Kidney (tissue), 13 donors: ENCODE measurements at regions not wholly inside any gene's neighbourhood (a gene's known extent, or its start where the extent isn't known, plus 50 kb on each side); places are given as distances from the start of the nearest gene placed in this dataset.
"Not testable (repeated sequence)": the region's sequence is repeated elsewhere in the genome, so short reads cannot be mapped to it uniquely, and the experiment has no call there.

ENCODE experiments used
- DNase-seq, 5 donors: peaks; one replicate each; pipeline ENCODE4 v3.0.0-alpha.2; 2013 to 2020
- FAIRE-seq: peaks from 2 replicates; lab custom pipeline; 2012; peaks lifted over from hg19 to GRCh38; lab: Jason Lieb, UNC
- H3K27ac ChIP-seq, 2 donors: one replicate each; pipeline ENCODE4 v1.7.0; 2013; ENCODE audit warnings: low read depth in 2 of 2, low read length in 2 of 2, inconsistent platforms in 1 of 2
- H3K27me3 ChIP-seq: one replicate; pipeline ENCODE4 v1.7.1; 2013; ENCODE audit warnings: low read length, inconsistent platforms; ENCODE audit not compliant: control insufficient read depth, insufficient read depth
- H3K36me3 ChIP-seq, 3 donors: one replicate each; pipeline versions ENCODE4 v1.7.0 to v1.7.1; 2013; ENCODE audit warnings: low read length in 3 of 3, control low read depth in 1 of 3, inconsistent platforms in 1 of 3; ENCODE audit not compliant: insufficient read depth in 3 of 3, control insufficient read depth in 2 of 3
- H3K4me1 ChIP-seq, 3 donors: one replicate each; pipeline versions ENCODE4 v1.7.0 to v1.7.1; 2013; ENCODE audit warnings: low read length in 3 of 3, inconsistent platforms in 1 of 3, low read depth in 1 of 3; ENCODE audit not compliant: control insufficient read depth in 2 of 3, insufficient read depth in 2 of 3
- H3K4me3 ChIP-seq, 3 donors: one replicate each; pipeline versions ENCODE4 v1.7.0 to v1.8.1; 2013; ENCODE audit warnings: low read length in 3 of 3, control low read depth in 1 of 3, inconsistent platforms in 1 of 3
- H3K9ac ChIP-seq, 3 donors: one replicate each; pipeline versions ENCODE4 v1.7.0 to v1.7.1; 2013; ENCODE audit warnings: low read length in 3 of 3, control low read depth in 1 of 3, inconsistent platforms in 1 of 3
- H3K9me3 ChIP-seq, 3 donors: one replicate each; pipeline versions ENCODE4 v1.7.0 to v1.7.1; 2013; ENCODE audit warnings: low read length in 3 of 3, control low read depth in 1 of 3, inconsistent platforms in 1 of 3; ENCODE audit not compliant: control insufficient read depth in 2 of 3, insufficient read depth in 1 of 3
- intact Hi-C: fragments of 100-400 bp; cut with DNase I; formaldehyde crosslinking; loops from one replicate; pipeline ENCODE4 v1.11.1; 2022
- TF ChIP-seq, protein P1 (sequence below): IDR thresholded peaks from 3 replicates; pipeline ENCODE4 v1.5.1; 2012; ENCODE audit warnings: mild to moderate bottlenecking, moderate library complexity, borderline replicate concordance; ENCODE audit not compliant: insufficient read depth; ENCODE audit errors: extremely low read depth
- donor health status: control.
- donor health status: control.
- donor health status: control.
- donor health status: control.
- donor health status: control.
- donor health status: DM: yes; HTN: yes; CAD: no.
- donor health status: Normal renal cell carcinoma (clear cell type).

DNA sequence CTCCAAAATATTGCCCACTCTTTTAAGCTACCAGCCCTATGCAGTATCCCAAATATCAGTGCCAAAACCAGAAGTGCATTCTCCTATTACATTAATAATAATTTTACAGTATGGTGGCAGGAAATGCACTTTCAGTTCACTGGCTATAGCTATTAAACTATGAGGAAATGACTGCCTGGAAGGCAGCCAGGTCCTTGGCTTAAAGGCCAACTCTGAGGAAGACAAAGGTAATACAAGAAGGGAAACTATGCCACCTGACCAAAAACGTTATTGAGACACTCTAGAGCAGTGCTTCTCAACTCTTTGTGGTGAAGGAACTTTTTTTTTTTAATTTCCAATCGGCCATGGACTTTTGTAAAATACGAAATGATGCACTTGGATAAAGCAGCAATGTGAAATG, 133.6 kb upstream of the VAMP7 start:
- FAIRE-seq: no peak

GRCh38 chrX:155745792-155746191, 133.0 kb upstream of the TMLHE start:
- no peak for FAIRE-seq
- no peak overlapping the region for H3K9ac ChIP-seq
- H3K36me3 ChIP-seq: no peaks in the 10 kb centered on the region
- no peaks in the 10 kb centered on the region for H3K4me1 ChIP-seq
- no peak overlapping the region for H3K27ac ChIP-seq
- no peak overlapping the region for H3K4me3 ChIP-seq
- intact Hi-C loops: no loop called here
- H3K27me3 ChIP-seq: no peaks in the 10 kb centered on the region
- H3K9me3 ChIP-seq: no peaks in the 10 kb centered on the region
- TF ChIP-seq, protein P1, sequence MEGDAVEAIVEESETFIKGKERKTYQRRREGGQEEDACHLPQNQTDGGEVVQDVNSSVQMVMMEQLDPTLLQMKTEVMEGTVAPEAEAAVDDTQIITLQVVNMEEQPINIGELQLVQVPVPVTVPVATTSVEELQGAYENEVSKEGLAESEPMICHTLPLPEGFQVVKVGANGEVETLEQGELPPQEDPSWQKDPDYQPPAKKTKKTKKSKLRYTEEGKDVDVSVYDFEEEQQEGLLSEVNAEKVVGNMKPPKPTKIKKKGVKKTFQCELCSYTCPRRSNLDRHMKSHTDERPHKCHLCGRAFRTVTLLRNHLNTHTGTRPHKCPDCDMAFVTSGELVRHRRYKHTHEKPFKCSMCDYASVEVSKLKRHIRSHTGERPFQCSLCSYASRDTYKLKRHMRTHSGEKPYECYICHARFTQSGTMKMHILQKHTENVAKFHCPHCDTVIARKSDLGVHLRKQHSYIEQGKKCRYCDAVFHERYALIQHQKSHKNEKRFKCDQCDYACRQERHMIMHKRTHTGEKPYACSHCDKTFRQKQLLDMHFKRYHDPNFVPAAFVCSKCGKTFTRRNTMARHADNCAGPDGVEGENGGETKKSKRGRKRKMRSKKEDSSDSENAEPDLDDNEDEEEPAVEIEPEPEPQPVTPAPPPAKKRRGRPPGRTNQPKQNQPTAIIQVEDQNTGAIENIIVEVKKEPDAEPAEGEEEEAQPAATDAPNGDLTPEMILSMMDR: no peak
- peak in 4 of 5 donors; percentile 30 to 73 (median 54) for DNase-seq

More for the DNA sequence above, 133.6 kb upstream of the VAMP7 start:
- Histone ChIP-seq H3K4me3 (no peak overlapping the region), H3K9ac (no peak overlapping the region), H3K27me3 (no peaks in the 10 kb centered on the region), H3K36me3 (no peaks in the 10 kb centered on the region), H3K4me1 (no peaks in the 10 kb centered on the region), H3K27ac (no peak overlapping the region), H3K9me3 (no peaks in the 10 kb centered on the region)
- intact Hi-C loops: no loop called here
- TF ChIP-seq, protein P1: no peak
- DNase-seq: peak in 4 of 5 donors; percentile 6 to 44 (median 31)

- H3K27me3 ChIP-seq: no peaks in the 10 kb centered on the region
- TF ChIP-seq, protein P1: no peak
These were observed 131.8 kb upstream of the TMLHE start for GRCh38 chrX:155744534-155744933.

GRCh38 chrX:155728335-155728734, 115.6 kb upstream of the TMLHE start:
- H3K4me3 ChIP-seq, H3K27ac ChIP-seq, H3K36me3 ChIP-seq, H3K4me1 ChIP-seq, FAIRE-seq, DNase-seq, H3K9me3 ChIP-seq, intact Hi-C loops, H3K27me3 ChIP-seq, H3K9ac ChIP-seq: not testable (repeated sequence)

More at GRCh38 chrX:155744534-155744933, 131.8 kb upstream of the TMLHE start:
- Histone ChIP-seq H3K4me3 (peak overlapping the region in 2 of 3 donors; percentile 1 to 45), H3K4me1 (no peaks in the 10 kb centered on the region), H3K27ac (no peak overlapping the region), H3K9ac (no peak overlapping the region), H3K36me3 (no peaks in the 10 kb centered on the region), H3K9me3 (no peaks in the 10 kb centered on the region)
- intact Hi-C loops: no loop called here
- FAIRE-seq (no peak), DNase-seq (no peak)
